T47D (cell line): ENCODE measurements at regions not wholly inside any gene's neighbourhood (a gene's known extent, or its start where the extent isn't known, plus 50 kb on each side); places are given as distances from the start of the nearest gene placed in this dataset.
"Not testable (repeated sequence)": the region's sequence is repeated elsewhere in the genome, so short reads cannot be mapped to it uniquely, and the experiment has no call there.

ENCODE experiments used
- DNase-seq, 2 experiments: peaks; one replicate each; pipeline versions ENCODE4 v3.0.0 to v3.0.0-alpha.2; 2011 to 2012; ENCODE audit warnings: low read depth in 1 of 2, low spot score in 1 of 2
- JUND ChIP-seq: IDR thresholded peaks from 2 replicates; pipeline ENCODE4 v1.6.1; 2012; ENCODE audit warnings: low read depth
- in situ Hi-C: cut with HindIII; loops from 2 replicates; pipeline ENCODE4 v1.10.0; 2016; ENCODE audit warnings: low sequenced_read_pairs, low pct_unique_long_range_greater_than_20kb

DNA sequence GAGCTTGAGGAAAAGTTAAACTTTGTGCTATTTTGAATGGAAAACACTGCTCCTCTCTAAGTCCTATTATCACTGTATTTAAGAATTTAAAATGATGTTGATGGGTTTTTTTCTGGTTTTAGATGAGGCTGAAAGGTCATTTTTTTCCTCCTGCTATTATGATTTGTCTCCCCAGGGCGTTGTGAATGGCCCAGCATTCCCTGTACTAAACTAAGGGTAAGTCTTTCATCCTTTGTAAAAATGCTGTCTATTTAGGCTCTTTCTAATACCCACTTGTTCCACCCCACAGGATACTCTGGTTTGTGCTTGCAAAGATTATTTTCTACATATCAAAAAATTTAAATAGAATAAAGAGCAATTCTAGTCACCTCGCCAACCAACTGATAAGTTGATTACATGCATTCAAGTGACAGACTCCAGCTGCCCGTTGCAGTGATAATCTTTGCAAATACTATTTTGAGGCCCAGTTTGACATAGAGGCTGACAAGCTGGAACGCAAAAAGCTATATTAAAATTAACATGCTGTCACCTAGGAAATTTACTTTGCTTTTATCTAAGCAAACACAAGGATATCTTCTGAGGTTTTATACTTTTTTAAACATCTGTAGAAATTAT, 222.3 kb upstream of the TMEM229A start:
- TF ChIP-seq JUND: no peak
- DNase-seq: no peak
- in situ Hi-C loops: no loop called here

- no peak for TF ChIP-seq JUND
- in situ Hi-C loops: no loop called here
- no peak for DNase-seq
Observed at GRCh38 chr7:124254396-124254795, 221.5 kb upstream of the TMEM229A start.

DNA sequence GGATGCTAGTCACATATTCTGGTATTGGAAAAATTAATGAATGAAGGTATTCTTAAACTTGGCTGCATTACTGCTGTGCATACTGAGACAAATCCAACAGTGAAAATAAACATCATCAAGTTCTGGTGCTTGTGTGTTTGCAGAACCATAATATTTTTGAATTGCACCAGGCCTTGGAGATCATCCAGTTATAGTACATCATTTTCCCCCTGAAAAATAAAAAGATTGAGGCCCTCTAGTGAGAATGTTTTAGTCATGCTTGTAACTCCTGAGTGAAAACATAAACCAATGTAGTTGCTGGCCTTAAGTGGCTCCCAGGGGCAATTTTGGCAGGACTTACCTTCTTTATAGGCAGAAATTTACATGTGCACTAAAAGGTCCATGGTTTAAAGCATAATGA, 218.8 kb upstream of the TMEM229A start:
- TF ChIP-seq JUND: no peak
- in situ Hi-C loops: no loop called here
- no peak for DNase-seq

GRCh38 chr7:124250297-124251034, 217.6 kb upstream of the TMEM229A start:
- no peak for TF ChIP-seq JUND
- in situ Hi-C loops: no loop called here

DNA sequence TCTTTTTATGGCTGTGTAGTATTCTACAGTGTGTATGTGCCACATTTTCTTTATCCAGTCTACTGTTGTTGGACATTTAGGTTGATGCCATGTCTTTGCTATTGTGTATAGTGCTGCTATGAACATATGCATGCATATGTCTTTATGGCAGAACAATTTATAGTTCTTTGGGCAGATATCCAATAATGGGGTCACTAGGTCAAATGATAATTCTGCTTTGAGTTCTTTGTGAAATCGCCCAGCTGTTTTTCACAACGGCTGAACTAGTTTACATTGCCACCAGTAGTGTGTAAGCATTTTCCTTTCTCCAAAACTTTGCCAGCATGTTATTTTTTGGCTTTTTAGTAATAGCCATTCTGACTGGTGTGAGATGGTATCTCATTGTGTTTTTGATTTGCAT, 214.8 kb upstream of the TMEM229A start:
- TF ChIP-seq JUND: no peak
- in situ Hi-C loops: no loop called here
- DNase-seq: no peak

More at GRCh38 chr7:124250297-124251034, 217.6 kb upstream of the TMEM229A start:
- no peak for DNase-seq

- TF ChIP-seq JUND: no peak
- in situ Hi-C loops: no loop called here
- no peak for DNase-seq
Observed at GRCh38 chr7:124246262-124246863, 213.5 kb upstream of the TMEM229A start.

DNA sequence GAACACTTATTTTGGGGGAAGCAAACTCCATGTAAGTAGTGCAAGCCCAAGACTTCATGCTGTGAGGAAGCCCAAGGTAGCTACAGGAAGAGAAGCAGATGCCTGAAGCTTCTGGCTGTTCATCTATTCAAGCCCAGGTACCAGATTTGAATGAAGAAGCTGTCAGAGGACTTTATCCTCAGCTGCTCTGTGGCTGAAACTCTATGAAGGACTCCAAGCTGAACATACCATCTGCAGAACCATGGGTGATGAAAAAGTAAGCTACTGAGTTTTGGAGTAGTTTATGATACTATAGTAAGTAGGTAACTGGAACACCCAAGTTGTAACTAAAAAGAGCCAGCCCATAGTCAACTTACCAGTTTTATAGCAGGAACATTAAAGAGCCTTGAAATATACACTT, 211.6 kb upstream of the TMEM229A start:
- not testable (repeated sequence) for DNase-seq

DNA sequence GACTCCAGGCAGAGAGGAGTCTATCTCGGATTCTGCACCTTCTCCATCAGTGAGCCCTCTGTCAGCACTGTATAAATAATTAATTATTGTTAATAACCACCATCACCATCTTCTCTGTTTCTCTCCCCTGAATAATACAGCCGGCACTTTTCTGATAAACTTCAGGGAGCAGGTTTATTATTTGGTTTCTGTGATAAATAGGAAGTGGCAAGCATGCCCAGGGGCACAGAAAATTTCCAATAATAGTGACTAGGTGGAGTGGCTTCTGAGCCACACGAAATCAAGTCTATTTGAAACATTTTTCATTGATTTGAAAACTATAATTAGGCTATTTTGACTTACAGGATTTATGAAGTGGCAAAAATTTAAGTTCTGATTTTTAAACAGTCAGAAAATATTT, 186.8 kb upstream of the TMEM229A start:
- no peak for DNase-seq
- no peak for TF ChIP-seq JUND
- in situ Hi-C loops: no loop called here

More for the DNA sequence above, 211.6 kb upstream of the TMEM229A start:
- in situ Hi-C loops: not testable (repeated sequence)

GRCh38 chr7:124208642-124209041, 175.8 kb upstream of the TMEM229A start:
- no peak for DNase-seq
- no peak for TF ChIP-seq JUND
- in situ Hi-C loops: no loop called here

GRCh38 chr7:124208173-124208572, 175.3 kb upstream of the TMEM229A start:
- TF ChIP-seq JUND: no peak
- in situ Hi-C loops: no loop called here
- DNase-seq: no peak

DNA sequence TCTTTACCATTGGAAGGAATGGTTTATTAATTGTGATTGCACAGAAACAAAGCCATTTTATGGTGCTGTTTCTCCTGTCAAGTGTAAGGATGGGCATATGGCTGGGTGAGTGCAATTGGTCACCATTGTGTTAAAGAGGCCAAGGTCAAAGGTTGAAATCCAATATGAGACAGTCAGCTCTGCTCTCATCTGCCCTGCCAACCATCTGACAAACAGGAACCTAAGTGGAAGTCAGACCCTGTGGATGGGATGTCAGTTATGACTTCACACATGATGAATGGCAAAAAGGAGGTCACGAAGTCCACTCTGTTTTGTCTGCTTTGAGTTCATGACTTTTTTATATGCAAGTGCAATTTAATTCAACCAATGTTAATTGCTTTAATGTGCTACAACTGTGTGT, 172.7 kb upstream of the TMEM229A start:
- in situ Hi-C loops: no loop called here
- no peak for TF ChIP-seq JUND
- no peak for DNase-seq

DNA sequence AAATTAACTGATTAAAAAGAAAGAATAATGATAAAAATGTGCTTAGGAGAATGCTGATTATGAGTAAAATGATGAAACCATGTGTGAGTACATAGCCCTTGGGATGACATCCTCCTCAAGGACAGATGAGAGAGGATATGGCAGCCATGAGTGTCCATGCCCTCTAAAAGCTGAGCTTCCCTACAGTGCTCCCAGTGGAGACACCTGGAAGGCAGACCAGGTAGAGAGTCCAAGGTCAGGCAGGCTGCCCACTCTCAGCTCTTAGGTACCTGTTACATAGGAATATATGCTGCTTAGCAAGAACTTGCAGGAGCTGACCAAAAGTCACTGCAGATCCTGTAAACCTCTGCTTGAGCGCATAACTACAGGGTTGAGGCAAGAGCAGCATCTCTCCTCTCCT, 169.7 kb upstream of the TMEM229A start:
- DNase-seq: no peak
- in situ Hi-C loops: no loop called here
- no peak for TF ChIP-seq JUND

DNA sequence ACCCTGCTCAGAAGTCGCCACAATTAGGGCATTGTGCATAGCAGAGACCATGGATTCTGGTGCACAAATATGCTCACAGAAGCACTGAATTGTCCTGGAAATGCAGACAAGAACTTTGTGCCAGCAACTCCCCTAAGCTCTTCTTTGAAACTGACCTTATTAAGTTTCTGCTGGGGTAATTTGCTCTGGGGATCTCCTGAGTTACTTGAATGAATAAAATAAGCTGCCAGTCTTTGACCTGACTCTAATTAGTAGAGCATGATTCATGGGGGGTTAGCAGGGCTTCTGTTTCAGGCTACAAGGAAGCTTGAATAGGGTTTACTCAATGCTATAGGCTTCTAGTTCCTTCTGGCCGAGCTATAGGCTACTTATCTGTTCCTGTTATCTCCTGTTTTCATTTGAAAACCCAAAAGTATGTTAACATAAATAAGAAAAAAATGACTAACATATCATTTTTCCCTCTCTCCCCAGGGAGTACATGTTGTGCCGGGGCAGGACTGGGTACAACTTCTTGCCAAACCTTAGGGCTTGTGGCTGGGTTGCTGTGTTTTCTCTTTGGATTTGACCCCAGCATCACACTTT, 169.0 kb upstream of the TMEM229A start:
- in situ Hi-C loops: no loop called here
- TF ChIP-seq JUND: no peak
- no peak for DNase-seq
